Colonic mucosa (tissue), 4 donors: ENCODE measurements at regions not wholly inside any gene's neighbourhood (a gene's known extent, or its start where the extent isn't known, plus 50 kb on each side); places are given as distances from the start of the nearest gene placed in this dataset.

Experiments
- DNase-seq: peaks from one replicate; pipeline ENCODE4 v3.0.0-alpha.2; 2020
- H3K27ac ChIP-seq: fragments of 200-600 bp; one replicate; pipeline ENCODE4 v1.8.0; 2021
- H3K27me3 ChIP-seq: fragments of 200-600 bp; one replicate; pipeline ENCODE4 v1.8.0; 2021
- H3K36me3 ChIP-seq: fragments of 200-600 bp; one replicate; pipeline ENCODE4 v1.8.0; 2021
- H3K4me1 ChIP-seq: fragments of 200-600 bp; one replicate; pipeline ENCODE4 v1.8.0; 2021; ENCODE audit warnings: mild to moderate bottlenecking
- H3K4me3 ChIP-seq: fragments of 200-600 bp; one replicate; pipeline ENCODE4 v1.8.0; 2021
- H3K9ac ChIP-seq, 2 donors: one replicate each; pipeline ENCODE4 v1.7.0; 2013; ENCODE audit warnings: control low read depth in 2 of 2, low read depth in 2 of 2, low read length in 2 of 2
- H3K9me3 ChIP-seq: fragments of 200-600 bp; one replicate; pipeline ENCODE4 v1.8.0; 2021
- intact Hi-C: fragments of 100-400 bp; cut with DNase I; formaldehyde crosslinking; loops from one replicate; pipeline ENCODE4 v1.14.1; 2022
- TF ChIP-seq, protein P1 (sequence below): fragments of 200-600 bp; IDR thresholded peaks from one replicate; pipeline ENCODE4 v1.8.0; 2022; ENCODE audit warnings: antibody characterized with exemption, mild to moderate bottlenecking
- donor health status: healthy.
- donor health status: DM: no; HTN: no; CAD: no.
- donor health status: DM: no; HTN: no; CAD: no.

DNA sequence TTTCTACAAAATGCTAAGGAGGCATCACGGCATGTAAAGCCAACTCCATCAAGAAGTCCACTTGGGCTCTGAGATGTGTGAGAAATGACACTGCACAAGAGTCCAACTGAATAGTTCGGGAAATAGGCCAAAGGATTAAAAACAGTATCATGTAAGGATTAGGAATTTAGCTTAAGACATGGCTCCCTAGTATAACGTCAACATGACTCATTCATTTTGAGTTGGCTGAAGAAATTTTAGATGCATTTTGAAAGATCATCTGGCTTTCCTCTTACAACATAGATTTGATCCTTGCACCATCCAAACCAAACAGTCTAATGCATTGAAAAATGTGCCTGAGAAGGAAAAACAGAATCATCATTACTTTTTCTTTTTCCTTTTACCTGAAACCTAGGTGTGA, 109.3 kb upstream of the MME start:
- H3K9ac ChIP-seq, result no peak overlapping the region
- TF ChIP-seq, protein P1, sequence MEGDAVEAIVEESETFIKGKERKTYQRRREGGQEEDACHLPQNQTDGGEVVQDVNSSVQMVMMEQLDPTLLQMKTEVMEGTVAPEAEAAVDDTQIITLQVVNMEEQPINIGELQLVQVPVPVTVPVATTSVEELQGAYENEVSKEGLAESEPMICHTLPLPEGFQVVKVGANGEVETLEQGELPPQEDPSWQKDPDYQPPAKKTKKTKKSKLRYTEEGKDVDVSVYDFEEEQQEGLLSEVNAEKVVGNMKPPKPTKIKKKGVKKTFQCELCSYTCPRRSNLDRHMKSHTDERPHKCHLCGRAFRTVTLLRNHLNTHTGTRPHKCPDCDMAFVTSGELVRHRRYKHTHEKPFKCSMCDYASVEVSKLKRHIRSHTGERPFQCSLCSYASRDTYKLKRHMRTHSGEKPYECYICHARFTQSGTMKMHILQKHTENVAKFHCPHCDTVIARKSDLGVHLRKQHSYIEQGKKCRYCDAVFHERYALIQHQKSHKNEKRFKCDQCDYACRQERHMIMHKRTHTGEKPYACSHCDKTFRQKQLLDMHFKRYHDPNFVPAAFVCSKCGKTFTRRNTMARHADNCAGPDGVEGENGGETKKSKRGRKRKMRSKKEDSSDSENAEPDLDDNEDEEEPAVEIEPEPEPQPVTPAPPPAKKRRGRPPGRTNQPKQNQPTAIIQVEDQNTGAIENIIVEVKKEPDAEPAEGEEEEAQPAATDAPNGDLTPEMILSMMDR, result no peak
- H3K9me3 ChIP-seq, result no peaks in the 10 kb centered on the region
- H3K36me3 ChIP-seq, result no peaks in the 10 kb centered on the region
- no peaks in the 10 kb centered on the region for H3K27me3 ChIP-seq
- H3K4me1 ChIP-seq, result no peaks in the 10 kb centered on the region
- no peak overlapping the region for H3K4me3 ChIP-seq
- intact Hi-C loops, result no loop called here
- DNase-seq, result no peak
- H3K27ac ChIP-seq, result no peak overlapping the region

DNA sequence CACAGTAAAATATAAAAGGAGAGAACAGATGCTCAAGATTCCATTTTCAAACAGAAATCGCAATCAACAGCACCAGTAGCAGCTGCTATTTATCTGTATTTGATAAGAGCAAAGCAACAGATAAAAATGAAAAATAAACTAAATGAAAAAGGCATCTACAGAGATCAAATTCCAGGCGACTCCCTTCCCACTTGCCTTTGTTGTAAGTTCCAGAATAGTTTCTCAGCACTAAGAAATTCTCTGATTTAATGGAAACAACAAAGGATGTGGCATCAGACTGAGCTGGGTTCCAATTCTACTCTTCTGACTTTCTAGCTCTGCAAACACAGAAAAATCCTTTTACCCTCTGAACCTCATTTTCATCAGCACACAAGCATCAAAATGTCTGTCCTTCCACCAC, 110.8 kb upstream of the MME start:
- no peak overlapping the region for H3K27ac ChIP-seq
- intact Hi-C loops, result no loop called here
- H3K36me3 ChIP-seq, result no peaks in the 10 kb centered on the region
- no peaks in the 10 kb centered on the region for H3K27me3 ChIP-seq
- H3K4me1 ChIP-seq, result no peaks in the 10 kb centered on the region
- no peak overlapping the region for H3K9ac ChIP-seq
- DNase-seq, result no peak
- H3K9me3 ChIP-seq, result no peaks in the 10 kb centered on the region
- no peak overlapping the region for H3K4me3 ChIP-seq
- TF ChIP-seq, protein P1, result no peak

DNA sequence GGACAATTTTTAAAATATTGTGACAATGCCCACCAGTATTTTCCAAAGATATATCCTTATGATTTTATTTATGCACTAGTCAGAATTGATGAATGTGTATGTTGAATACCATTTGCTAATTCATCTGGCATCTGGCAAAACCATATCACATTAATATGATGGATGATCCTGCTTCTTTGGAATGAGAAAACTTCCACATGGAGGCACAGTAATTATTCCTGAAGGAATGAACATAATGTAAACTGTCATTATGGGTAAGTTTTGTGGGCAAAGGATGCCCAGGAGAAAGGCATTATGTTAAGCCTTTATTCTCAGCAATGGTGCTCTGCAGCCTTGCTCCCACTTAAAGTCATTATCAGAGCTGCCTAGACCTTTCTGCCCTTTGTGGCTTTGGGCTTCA, 113.0 kb upstream of the MME start:
- H3K4me3 ChIP-seq, result no peak overlapping the region
- intact Hi-C loops, result no loop called here
- H3K4me1 ChIP-seq, result no peaks in the 10 kb centered on the region
- H3K9me3 ChIP-seq, result no peaks in the 10 kb centered on the region
- H3K9ac ChIP-seq, result no peak overlapping the region
- no peaks in the 10 kb centered on the region for H3K36me3 ChIP-seq
- H3K27me3 ChIP-seq, result no peaks in the 10 kb centered on the region
- no peak for DNase-seq
- H3K27ac ChIP-seq, result no peak overlapping the region
- TF ChIP-seq, protein P1, result no peak

DNA sequence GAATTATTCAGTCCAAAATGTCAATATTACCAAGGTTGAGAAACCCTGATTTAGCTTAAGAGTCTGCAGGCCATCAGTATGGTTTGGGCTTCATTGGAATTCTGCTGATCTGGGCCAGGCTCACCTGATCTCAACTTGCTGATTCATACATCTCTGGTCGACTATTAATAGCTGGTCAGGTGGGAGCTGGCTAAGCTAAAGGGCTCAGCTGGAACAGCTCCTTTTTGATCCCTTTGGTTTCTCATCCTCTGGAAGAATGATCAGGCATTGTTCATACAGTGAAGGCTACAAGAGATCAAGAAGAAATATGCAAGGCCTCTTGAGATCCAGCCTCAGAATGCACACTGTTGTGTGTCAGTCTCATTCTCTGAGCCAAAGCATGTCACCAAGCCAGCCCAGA, 123.3 kb upstream of the MME start:
- H3K4me1 ChIP-seq, result no peaks in the 10 kb centered on the region
- H3K9ac ChIP-seq, result no peak overlapping the region
- H3K9me3 ChIP-seq, result no peaks in the 10 kb centered on the region
- no peak overlapping the region for H3K27ac ChIP-seq
- H3K27me3 ChIP-seq, result no peaks in the 10 kb centered on the region
- no peak overlapping the region for H3K4me3 ChIP-seq
- no peak for DNase-seq
- no peaks in the 10 kb centered on the region for H3K36me3 ChIP-seq
- intact Hi-C loops, result no loop called here
- TF ChIP-seq, protein P1, result no peak

DNA sequence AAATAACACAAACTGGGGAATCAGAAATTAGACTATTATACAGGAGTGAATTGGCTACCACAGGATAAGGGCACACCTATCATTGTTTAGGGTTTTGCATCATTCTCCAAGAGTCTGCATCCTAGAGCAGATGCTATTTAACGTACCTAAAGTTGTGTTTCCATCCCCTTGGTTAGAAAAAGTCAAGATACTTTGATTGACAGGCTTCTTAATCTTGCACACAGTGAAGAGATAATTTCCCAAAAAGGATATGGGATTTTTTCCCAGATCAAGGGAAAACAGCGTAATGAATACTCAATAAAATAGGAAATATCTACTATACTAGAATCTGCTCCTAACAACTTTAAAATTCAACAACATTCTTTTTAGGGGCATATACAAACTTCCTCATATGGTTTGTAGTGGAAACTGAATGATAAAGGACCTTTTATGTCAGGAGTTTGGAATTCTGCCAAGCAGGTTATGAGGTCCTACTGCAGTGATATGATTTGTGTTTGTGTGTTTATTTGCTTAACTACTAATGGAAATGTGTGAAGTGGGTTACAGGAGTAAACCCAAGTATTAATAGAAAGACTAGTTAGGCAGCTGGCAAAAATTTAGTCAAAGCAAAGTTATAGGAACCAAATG, 124.1 kb upstream of the MME start:
- Histone ChIP-seq H3K4me3 (no peak overlapping the region), H3K9me3 (no peaks in the 10 kb centered on the region), H3K9ac (no peak overlapping the region), H3K4me1 (no peaks in the 10 kb centered on the region), H3K27me3 (no peaks in the 10 kb centered on the region), H3K36me3 (no peaks in the 10 kb centered on the region), H3K27ac (no peak overlapping the region)
- no peak for DNase-seq
- TF ChIP-seq, protein P1, result no peak
- intact Hi-C loops, result no loop called here
